DMS114 treated with DMSO at 0.1 percent for 48 hours (cell line): ENCODE measurements at regions not wholly inside any gene's neighbourhood (a gene's known extent, or its start where the extent isn't known, plus 50 kb on each side); places are given as distances from the start of the nearest gene placed in this dataset.

Experiments
- DNase-seq: peaks from one replicate; lab custom pipeline; 2025; ENCODE audit not compliant: unreplicated experiment; lab: John Stamatoyannopoulos, UW

DNA sequence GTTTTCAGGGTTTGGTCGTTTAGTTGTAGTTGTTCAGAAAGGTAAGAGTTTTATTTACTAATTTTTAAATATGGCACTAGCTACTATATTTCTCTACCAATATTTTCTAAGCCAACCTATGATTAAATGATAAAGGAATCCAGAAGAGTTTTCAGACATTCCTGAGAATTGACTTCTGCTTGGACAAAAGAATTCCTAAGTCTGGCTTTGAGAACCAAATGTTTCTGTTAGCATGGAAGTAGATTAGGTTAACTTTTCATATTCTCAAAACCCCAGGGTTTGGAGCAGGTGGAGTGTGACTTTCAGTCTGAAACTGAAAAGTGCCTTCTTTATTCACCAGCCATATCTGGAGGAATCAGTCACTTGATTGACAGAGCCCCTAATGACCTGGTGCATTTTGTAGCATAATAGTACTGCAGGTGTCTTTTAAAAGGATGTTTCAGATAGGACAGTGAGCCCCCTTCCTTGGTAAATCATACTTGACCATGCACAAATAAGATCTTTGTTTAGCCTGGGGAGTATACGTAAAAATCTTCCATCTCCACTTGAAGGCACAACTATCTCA lies 457.0 kb upstream of the ZNF462 start:
- DNase-seq = no peak

DNA sequence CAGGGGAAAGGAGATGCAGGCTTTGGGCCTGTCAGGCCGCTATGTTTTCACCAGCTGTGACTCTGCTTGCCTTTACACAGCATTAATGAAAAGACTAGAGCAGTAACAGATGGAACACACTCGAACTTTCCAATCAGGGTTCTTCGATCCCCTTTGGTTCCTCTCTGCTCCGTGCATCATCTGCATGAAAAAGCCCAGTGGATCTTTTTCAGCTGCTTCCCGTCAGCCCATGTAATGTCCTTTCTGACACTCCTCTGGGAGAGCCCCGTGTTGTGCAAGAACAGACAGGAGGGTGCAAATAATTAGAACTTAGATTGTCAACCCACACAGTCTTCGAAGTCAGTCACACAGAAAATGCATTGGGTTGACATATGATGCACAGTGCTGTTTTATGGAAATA lies 448.9 kb upstream of the ZNF462 start:
- DNase-seq = no peak

- no peak for DNase-seq
Observed at GRCh38 chr9:106417685-106418084, 445.3 kb upstream of the ZNF462 start.

DNA sequence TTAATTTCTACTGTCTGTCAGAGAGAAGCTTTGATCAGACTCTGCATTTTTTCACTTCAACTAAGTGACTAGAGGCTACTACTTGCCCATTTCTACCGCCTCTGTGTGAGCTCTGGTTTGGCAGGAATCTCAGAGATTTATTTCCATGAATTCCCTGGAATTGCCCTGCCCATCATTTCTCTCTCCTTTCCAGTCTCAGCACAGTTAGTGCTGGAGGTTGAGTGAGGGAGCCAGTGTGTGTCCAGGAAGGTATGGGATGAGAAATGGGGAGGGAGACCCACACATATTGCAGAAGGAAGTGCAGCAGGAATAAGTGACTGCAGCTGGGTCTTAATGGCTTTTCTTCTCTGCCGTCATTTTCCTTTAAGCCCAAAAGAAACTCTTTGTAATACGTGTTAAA lies 443.1 kb upstream of the ZNF462 start:
- no peak for DNase-seq

- no peak for DNase-seq
Observed at GRCh38 chr9:106420511-106420944, 442.4 kb upstream of the ZNF462 start.

GRCh38 chr9:106421772-106422171 lies 441.2 kb upstream of the ZNF462 start:
- no peak for DNase-seq

DNA sequence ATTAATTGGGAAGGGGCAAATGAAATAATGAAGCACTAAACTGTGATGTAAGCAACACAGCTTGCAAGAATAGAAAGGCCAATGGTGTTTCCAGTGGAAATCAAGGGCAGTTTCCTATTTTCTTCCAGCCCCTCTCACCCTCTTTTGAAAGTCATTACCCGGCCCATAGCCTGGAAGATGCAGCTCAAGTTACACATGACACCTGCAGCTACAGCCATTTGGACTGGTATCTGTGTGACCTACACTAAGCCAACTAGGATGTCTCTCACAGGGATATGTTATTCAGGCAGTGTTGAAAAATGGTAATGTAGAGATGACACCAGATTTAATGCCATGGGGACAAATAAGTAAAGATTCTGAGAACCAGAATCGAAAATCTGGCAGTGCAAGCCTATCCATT lies 439.4 kb upstream of the ZNF462 start:
- no peak for DNase-seq

- DNase-seq = no peak
Observed at GRCh38 chr9:106432631-106433030, 430.3 kb upstream of the ZNF462 start.

DNA sequence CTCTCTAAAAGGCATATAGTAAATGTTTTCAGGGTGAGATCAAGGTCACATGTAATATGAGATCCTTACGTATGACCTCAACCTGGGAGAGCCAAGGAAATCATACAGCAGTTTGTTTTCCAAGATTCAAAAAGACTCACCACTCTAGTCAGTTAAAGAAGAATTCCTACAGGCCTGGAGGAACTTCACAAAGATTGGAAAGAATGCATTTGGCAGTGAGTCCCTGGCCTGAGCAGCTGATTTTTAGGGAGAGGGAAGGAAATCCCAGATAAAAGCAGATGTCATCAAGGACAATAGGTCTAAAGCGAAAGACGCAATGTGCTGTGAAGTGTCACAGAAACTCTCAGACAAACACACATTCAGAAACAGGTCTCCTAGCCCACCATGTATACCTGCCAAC lies 424.0 kb upstream of the ZNF462 start:
- DNase-seq = no peak

- DNase-seq = no peak
Observed at GRCh38 chr9:106441283-106441682, 421.7 kb upstream of the ZNF462 start.

GRCh38 chr9:106443520-106443919 lies 419.4 kb upstream of the ZNF462 start:
- DNase-seq = no peak

DNA sequence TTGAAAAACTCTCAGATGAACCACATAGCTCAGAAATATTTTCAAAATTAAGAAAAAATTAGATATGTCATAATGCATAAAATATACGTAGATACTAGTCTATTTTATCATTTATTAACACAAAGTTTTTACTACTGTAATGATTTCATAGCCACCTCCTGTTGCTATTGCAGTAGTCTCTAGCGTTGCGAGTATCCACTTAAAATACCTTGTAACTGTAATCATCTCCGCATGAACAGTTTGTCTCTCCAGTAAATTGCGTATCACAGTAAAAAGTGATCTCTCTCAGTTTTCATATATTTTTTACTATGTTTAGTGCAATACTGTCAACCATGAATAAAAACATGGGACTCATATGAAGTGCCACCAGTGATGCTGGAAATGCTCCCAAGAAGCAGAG lies 417.9 kb upstream of the ZNF462 start:
- DNase-seq = no peak

GRCh38 chr9:106449336-106449927 lies 413.5 kb upstream of the ZNF462 start:
- DNase-seq = no peak

GRCh38 chr9:106450549-106450948 lies 412.4 kb upstream of the ZNF462 start:
- DNase-seq = no peak

DNA sequence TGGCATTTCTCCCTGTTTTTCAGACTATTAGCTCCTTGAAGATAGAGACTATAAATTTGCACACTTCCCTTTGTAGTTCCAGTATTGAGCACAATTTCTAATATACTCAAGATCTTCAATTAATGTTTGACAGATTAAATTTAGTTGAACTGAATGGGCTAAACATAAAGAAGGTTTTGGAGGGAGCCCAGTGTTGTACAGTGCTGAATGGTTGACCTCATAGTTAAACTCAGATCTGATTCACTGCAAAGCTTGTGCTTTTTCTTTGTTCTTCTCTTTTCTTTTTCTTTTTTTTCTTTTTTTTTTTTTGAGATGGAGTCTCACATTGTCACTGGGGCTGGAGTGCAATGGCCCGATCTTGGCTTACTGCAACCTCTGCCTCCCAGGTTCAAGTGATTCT lies 411.7 kb upstream of the ZNF462 start:
- DNase-seq = no peak

- no peak for DNase-seq
Observed at GRCh38 chr9:106456581-106456980, 406.4 kb upstream of the ZNF462 start.

DNA sequence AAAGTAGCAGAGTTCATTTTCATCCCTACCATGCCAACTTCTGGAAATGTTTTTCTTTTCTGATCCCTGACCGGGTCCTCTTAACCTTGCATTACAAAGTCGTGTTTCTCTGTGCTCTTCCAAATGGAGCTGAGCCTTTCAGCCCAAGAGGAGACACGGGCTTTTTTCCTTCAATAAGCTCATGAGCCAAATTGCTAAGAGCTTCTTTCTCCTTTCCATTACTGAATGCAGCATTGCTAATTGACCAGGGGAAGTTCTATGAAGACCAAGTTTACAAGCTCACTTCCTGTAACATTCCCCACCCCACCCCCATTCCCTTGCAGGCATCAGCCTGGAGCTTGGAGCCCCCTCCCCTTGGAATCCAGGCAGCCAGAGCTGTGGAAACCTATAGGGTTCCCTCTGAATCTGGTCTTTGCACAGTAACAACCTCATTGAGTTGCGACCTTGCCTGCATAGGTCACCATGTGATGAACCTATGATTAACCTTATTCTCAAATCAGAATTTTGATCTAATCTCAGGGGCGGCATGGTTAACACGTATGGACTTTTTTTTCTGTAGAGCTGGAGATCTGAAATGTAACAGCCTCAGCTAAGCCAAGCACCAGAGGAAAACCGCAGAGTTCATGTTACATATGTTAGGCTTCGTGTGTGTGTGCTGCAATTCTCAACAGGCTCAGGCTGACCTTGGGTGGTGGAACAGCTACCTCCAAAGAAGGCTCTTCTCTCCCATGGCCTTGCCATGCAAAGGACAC lies 395.7 kb upstream of the ZNF462 start:
- DNase-seq = no peak

DNA sequence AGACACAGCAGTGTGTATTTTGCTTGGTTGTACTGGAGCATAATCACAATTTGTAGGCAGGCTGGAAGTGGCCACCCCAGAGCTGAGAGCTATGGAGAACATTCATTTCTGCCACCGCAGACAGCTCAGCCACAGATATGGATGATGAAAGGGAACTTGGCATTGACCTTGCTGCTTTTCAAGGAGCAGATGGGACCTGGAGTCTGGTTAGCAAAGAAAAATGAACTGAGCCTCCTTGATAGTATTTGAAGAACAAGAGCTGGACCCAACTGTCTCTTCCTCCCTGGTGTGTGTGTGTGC lies 395.2 kb upstream of the ZNF462 start:
- no peak for DNase-seq

DNA sequence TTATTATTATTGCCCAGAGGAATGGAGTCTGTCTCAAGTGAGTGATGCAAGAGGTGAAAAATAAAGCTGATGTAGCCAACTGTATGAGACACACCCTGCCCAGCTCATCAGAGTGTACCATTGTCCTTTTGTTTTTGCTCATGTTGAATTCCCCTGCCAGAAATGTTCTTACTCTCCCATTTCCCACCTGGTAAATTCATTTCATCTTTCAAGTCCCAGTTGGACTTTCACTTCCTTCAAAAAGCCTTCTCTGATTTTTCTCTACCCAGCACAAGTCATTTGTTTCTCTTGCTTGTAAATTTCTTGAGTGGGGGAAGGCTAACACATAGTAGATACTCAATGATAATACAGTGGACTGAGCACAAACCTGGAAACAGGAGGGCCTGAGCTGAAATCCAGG lies 394.5 kb upstream of the ZNF462 start:
- no peak for DNase-seq

DNA sequence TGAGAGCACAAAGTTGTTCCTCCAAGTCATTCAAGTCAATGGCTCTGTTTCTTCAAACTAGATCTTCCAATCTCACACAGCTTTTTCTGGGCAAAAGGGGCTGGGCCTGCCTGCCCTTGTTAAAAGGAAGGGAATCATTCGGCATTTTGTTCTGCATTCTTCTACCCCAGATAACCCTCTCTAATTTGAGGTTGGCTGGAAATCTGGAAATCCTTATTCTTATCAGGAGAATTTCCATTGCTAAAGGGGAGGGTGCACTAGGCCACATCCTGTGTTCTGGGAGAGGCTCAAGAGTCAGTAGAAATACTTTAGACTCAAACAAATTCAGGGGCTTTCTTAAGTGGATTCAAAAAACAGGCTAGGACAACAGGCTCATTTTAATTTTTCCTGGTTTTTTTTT lies 384.7 kb upstream of the ZNF462 start:
- DNase-seq = no peak

DNA sequence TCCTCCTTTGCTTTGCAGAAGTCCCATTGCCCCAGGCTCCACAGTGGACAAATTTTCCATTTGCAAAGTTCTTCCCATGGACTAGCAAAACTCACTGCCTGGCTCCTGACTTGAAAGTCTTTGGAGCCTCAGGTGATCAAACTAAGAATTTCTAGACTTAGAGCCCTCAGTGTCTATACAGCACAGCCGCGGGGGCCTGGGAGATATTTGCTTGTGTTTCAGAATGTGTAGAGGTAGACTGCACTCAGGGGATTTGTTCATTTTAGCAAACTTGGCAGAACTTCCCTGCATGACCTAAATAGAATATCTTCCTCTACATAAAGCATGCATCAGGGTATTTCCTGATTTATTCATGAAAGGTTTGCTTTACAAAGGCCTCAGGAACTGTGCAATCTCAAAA lies 384.2 kb upstream of the ZNF462 start:
- no peak for DNase-seq

GRCh38 chr9:106479679-106480078 lies 383.3 kb upstream of the ZNF462 start:
- no peak for DNase-seq
